HG03442 (cell line): ENCODE measurements at regions not wholly inside any gene's neighbourhood (a gene's known extent, or its start where the extent isn't known, plus 50 kb on each side); places are given as distances from the start of the nearest gene placed in this dataset.
"Not testable (repeated sequence)": the region's sequence is repeated elsewhere in the genome, so short reads cannot be mapped to it uniquely, and the experiment has no call there.

ENCODE experiments used
- ATAC-seq: cut with Tn5 transposase; IDR thresholded peaks from one replicate; pipeline ENCODE4 v1.9.1; 2021; ENCODE audit warnings: mild to moderate bottlenecking, moderate library complexity; ENCODE audit not compliant: unreplicated experiment

GRCh38 chr13:46467694-46468093, 80.6 kb upstream of the RUBCNL start:
- ATAC-seq = not testable (repeated sequence)

- not testable (repeated sequence) for ATAC-seq
These were observed 79.0 kb upstream of the RUBCNL start for GRCh38 chr13:46466074-46466473.

GRCh38 chr13:46463719-46464118, 76.7 kb upstream of the RUBCNL start:
- no peak for ATAC-seq

- ATAC-seq = not testable (repeated sequence)
These were observed 73.2 kb upstream of the RUBCNL start for GRCh38 chr13:46460223-46460622.

GRCh38 chr13:46457255-46457654, 70.2 kb upstream of the RUBCNL start:
- ATAC-seq = not testable (repeated sequence)

GRCh38 chr13:46455924-46456323, 68.9 kb upstream of the RUBCNL start:
- peak; percentile 93 for ATAC-seq

- ATAC-seq = not testable (repeated sequence)
These were observed 64.1 kb upstream of the RUBCNL start for GRCh38 chr13:46451145-46451544.

GRCh38 chr13:46449949-46450348, 62.9 kb upstream of the RUBCNL start:
- not testable (repeated sequence) for ATAC-seq

- not testable (repeated sequence) for ATAC-seq
These were observed 61.1 kb upstream of the RUBCNL start for GRCh38 chr13:46448148-46448547.

GRCh38 chr13:46437808-46438404, 50.9 kb upstream of the RUBCNL start:
- not testable (repeated sequence) for ATAC-seq
